A549 (cell line): ENCODE measurements at regions not wholly inside any gene's neighbourhood (a gene's known extent, or its start where the extent isn't known, plus 50 kb on each side); places are given as distances from the start of the nearest gene placed in this dataset.

Experiments
- CEBPB ChIP-seq, 2 experiments: fragments of >200 bp in 1 of 2; sonication (Bioruptor Twin) in 1 of 2; formaldehyde crosslinking in 1 of 2; IDR thresholded peaks; 2 replicates each; pipeline ENCODE4 v1.6.1; 2012 to 2016
- EP300 ChIP-seq, 2 experiments: fragments of >200 bp; sonication (Bioruptor Twin); formaldehyde crosslinking; IDR thresholded peaks; 2 replicates in 1 of 2; 3 replicates in 1 of 2; pipeline ENCODE4 v1.6.1; 2016 to 2017
- HES2 ChIP-seq: fragments of >200 bp; sonication (Bioruptor Twin); formaldehyde crosslinking; IDR thresholded peaks from 2 replicates; pipeline ENCODE4 v1.6.1; 2016
- KDM1A ChIP-seq: fragments of 200-600 bp; sonication (generic); IDR thresholded peaks from 2 replicates; pipeline ENCODE4 v1.6.1; 2016; ENCODE audit warnings: low read depth, mild to moderate bottlenecking
- PBX3 ChIP-seq: IDR thresholded peaks from 2 replicates; pipeline ENCODE4 v1.6.1; 2012
- POLR2A ChIP-seq: IDR thresholded peaks from 2 replicates; pipeline ENCODE4 v1.6.1; 2012; ENCODE audit warnings: mild to moderate bottlenecking, low read length
- RAD21 ChIP-seq, 2 experiments: fragments of >200 bp in 1 of 2; sonication (Bioruptor Twin) in 1 of 2; formaldehyde crosslinking in 1 of 2; IDR thresholded peaks in 1 of 2; conservative IDR thresholded peaks in 1 of 2; 2 replicates in 1 of 2; 3 replicates in 1 of 2; pipeline ENCODE4 v1.6.1; 2012 to 2018; ENCODE audit warnings: inconsistent platforms in 1 of 2
- RCOR1 ChIP-seq: fragments of 150-350 bp; IDR thresholded peaks from 2 replicates; pipeline ENCODE4 v1.6.1; 2014; ENCODE audit warnings: antibody characterized with exemption, low read length, low read depth
- SMC3 ChIP-seq: fragments of >200 bp; sonication (Bioruptor Twin); formaldehyde crosslinking; IDR thresholded peaks from 3 replicates; pipeline ENCODE4 v1.6.1; 2018; ENCODE audit warnings: inconsistent platforms
- TP53 ChIP-seq: fragments of 250-450 bp; sonication (Bioruptor Pico); IDR thresholded peaks from 2 replicates; pipeline ENCODE4 v1.5.0; 2021; ENCODE audit warnings: mild to moderate bottlenecking, moderate library complexity
- TF ChIP-seq, protein P1 (sequence below): fragments of >200 bp; sonication (Bioruptor Twin); formaldehyde crosslinking; IDR thresholded peaks from 3 replicates; pipeline ENCODE4 v1.5.1; 2016
- TF ChIP-seq, protein P2 (sequence below): fragments of 450-650 bp; IDR thresholded peaks from 2 replicates; pipeline ENCODE4 v1.6.1; 2014; ENCODE audit warnings: antibody characterized with exemption
- TF ChIP-seq, protein P3 (sequence below): IDR thresholded peaks from 2 replicates; pipeline ENCODE4 v1.6.1; 2012
- TF ChIP-seq, protein P4 (sequence below): fragments of 200-600 bp; sonication (generic); IDR thresholded peaks from 2 replicates; pipeline ENCODE4 v1.6.1; 2016; ENCODE audit warnings: antibody characterized with exemption, mild to moderate bottlenecking, moderate library complexity

- TF ChIP-seq RCOR1 = no peak
- no peak for TF ChIP-seq KDM1A
- no peak for TF ChIP-seq EP300 (IDR thresholded peaks at IDR 0.05)
- no peak for TF ChIP-seq SMC3
- TF ChIP-seq, protein P1, sequence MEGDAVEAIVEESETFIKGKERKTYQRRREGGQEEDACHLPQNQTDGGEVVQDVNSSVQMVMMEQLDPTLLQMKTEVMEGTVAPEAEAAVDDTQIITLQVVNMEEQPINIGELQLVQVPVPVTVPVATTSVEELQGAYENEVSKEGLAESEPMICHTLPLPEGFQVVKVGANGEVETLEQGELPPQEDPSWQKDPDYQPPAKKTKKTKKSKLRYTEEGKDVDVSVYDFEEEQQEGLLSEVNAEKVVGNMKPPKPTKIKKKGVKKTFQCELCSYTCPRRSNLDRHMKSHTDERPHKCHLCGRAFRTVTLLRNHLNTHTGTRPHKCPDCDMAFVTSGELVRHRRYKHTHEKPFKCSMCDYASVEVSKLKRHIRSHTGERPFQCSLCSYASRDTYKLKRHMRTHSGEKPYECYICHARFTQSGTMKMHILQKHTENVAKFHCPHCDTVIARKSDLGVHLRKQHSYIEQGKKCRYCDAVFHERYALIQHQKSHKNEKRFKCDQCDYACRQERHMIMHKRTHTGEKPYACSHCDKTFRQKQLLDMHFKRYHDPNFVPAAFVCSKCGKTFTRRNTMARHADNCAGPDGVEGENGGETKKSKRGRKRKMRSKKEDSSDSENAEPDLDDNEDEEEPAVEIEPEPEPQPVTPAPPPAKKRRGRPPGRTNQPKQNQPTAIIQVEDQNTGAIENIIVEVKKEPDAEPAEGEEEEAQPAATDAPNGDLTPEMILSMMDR = no peak
- TF ChIP-seq, protein P2, sequence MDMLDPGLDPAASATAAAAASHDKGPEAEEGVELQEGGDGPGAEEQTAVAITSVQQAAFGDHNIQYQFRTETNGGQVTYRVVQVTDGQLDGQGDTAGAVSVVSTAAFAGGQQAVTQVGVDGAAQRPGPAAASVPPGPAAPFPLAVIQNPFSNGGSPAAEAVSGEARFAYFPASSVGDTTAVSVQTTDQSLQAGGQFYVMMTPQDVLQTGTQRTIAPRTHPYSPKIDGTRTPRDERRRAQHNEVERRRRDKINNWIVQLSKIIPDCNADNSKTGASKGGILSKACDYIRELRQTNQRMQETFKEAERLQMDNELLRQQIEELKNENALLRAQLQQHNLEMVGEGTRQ = no peak
- no peak for TF ChIP-seq CEBPB (IDR thresholded peaks at IDR 0.05)
- TF ChIP-seq RAD21 (conservative IDR thresholded peaks at IDR 0.05 in 1 of 2, IDR thresholded peaks at IDR 0.05 in 1 of 2) = no peak
- TF ChIP-seq PBX3 = no peak
- TF ChIP-seq, protein P3, sequence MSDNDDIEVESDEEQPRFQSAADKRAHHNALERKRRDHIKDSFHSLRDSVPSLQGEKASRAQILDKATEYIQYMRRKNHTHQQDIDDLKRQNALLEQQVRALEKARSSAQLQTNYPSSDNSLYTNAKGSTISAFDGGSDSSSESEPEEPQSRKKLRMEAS = no peak
- TF ChIP-seq HES2 = no peak
- TF ChIP-seq, protein P4, sequence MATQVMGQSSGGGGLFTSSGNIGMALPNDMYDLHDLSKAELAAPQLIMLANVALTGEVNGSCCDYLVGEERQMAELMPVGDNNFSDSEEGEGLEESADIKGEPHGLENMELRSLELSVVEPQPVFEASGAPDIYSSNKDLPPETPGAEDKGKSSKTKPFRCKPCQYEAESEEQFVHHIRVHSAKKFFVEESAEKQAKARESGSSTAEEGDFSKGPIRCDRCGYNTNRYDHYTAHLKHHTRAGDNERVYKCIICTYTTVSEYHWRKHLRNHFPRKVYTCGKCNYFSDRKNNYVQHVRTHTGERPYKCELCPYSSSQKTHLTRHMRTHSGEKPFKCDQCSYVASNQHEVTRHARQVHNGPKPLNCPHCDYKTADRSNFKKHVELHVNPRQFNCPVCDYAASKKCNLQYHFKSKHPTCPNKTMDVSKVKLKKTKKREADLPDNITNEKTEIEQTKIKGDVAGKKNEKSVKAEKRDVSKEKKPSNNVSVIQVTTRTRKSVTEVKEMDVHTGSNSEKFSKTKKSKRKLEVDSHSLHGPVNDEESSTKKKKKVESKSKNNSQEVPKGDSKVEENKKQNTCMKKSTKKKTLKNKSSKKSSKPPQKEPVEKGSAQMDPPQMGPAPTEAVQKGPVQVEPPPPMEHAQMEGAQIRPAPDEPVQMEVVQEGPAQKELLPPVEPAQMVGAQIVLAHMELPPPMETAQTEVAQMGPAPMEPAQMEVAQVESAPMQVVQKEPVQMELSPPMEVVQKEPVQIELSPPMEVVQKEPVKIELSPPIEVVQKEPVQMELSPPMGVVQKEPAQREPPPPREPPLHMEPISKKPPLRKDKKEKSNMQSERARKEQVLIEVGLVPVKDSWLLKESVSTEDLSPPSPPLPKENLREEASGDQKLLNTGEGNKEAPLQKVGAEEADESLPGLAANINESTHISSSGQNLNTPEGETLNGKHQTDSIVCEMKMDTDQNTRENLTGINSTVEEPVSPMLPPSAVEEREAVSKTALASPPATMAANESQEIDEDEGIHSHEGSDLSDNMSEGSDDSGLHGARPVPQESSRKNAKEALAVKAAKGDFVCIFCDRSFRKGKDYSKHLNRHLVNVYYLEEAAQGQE = no peak
- TF ChIP-seq POLR2A = no peak
- TF ChIP-seq TP53 (CRISPR knock-in tag) = no peak
These were observed 102.0 kb upstream of the ARID2 start for GRCh38 chr12:45627407-45628069.
